ENCODE measurements at regions not wholly inside any gene's neighbourhood (a gene's known extent, or its start where the extent isn't known, plus 50 kb on each side); places are given as distances from the start of the nearest gene placed in this dataset.

- TF ChIP-seq CTCF (IDR thresholded peaks at IDR 0.05; ENCODE audit: insufficient read depth, low read depth, low read length) (no peak), EZH2 (IDR thresholded peaks at IDR 0.05; ENCODE audit: insufficient read depth, low read length) (no peak)
Observed at GRCh38 chr6:113587078-113587699, 270.0 kb upstream of the MARCKS start.
